ENCODE measurements at regions not wholly inside any gene's neighbourhood (a gene's known extent, or its start where the extent isn't known, plus 50 kb on each side); places are given as distances from the start of the nearest gene placed in this dataset.

GRCh38 chr4:171186700-171187099 is 626.5 kb upstream of the GALNTL6 start:
- no peak for TF ChIP-seq POLR2A (IDR thresholded peaks at IDR 0.05)
- TF ChIP-seq CTCF (IDR thresholded peaks at IDR 0.05), result peak in 4 of 7 experiments; percentile 27 to 57 (median 34)

Data from body of pancreas (tissue), 4 donors.